NCI-H446 treated with DMSO at 0.1 percent for 48 hours (cell line): ENCODE measurements at regions not wholly inside any gene's neighbourhood (a gene's known extent, or its start where the extent isn't known, plus 50 kb on each side); places are given as distances from the start of the nearest gene placed in this dataset.
"Not testable (repeated sequence)": the region's sequence is repeated elsewhere in the genome, so short reads cannot be mapped to it uniquely, and the experiment has no call there.

Source experiments
- DNase-seq: peaks from one replicate; lab custom pipeline; 2025; lab: John Stamatoyannopoulos, UW

GRCh38 chr15:23924686-23925085, 237.6 kb upstream of the NDN start:
- DNase-seq = no peak

GRCh38 chr15:23954931-23955330, 267.8 kb upstream of the NDN start:
- DNase-seq = no peak

GRCh38 chr15:23983500-23984259, 296.6 kb upstream of the NDN start:
- DNase-seq = no peak

GRCh38 chr15:23994273-23994672, 307.2 kb upstream of the NDN start:
- no peak for DNase-seq

- DNase-seq = no peak
Observed at GRCh38 chr15:23998056-23998455, 311.0 kb upstream of the NDN start.

GRCh38 chr15:24008476-24008875, 321.4 kb upstream of the NDN start:
- DNase-seq = no peak

- no peak for DNase-seq
Observed at GRCh38 chr15:24017470-24017869, 330.4 kb upstream of the NDN start.

GRCh38 chr15:24039683-24040082, 352.6 kb upstream of the NDN start:
- no peak for DNase-seq

GRCh38 chr15:24054547-24055245, 367.6 kb upstream of the NDN start:
- no peak for DNase-seq

GRCh38 chr15:24067733-24068501, 380.8 kb upstream of the NDN start:
- DNase-seq = no peak

- no peak for DNase-seq
Observed at GRCh38 chr15:24075420-24076089, 388.4 kb upstream of the NDN start.

GRCh38 chr15:24076090-24076784, 389.1 kb upstream of the NDN start:
- no peak for DNase-seq

GRCh38 chr15:24078310-24079029, 391.4 kb upstream of the NDN start:
- DNase-seq = no peak

- DNase-seq = not testable (repeated sequence)
Observed at GRCh38 chr15:24088941-24089340, 401.8 kb upstream of the NDN start.

- not testable (repeated sequence) for DNase-seq
Observed at GRCh38 chr15:24101503-24101902, 414.4 kb upstream of the NDN start.

- not testable (repeated sequence) for DNase-seq
Observed at GRCh38 chr15:24107524-24107923, 420.4 kb upstream of the NDN start.

GRCh38 chr15:24107948-24108347, 420.8 kb upstream of the NDN start:
- DNase-seq = not testable (repeated sequence)

GRCh38 chr15:24108349-24108748, 421.2 kb upstream of the NDN start:
- not testable (repeated sequence) for DNase-seq

- not testable (repeated sequence) for DNase-seq
Observed at GRCh38 chr15:24139622-24140021, 452.5 kb upstream of the NDN start.

- not testable (repeated sequence) for DNase-seq
Observed at GRCh38 chr15:24145070-24145469, 458.0 kb upstream of the NDN start.

GRCh38 chr15:24146251-24146650, 459.1 kb upstream of the NDN start:
- no peak for DNase-seq
